Uterus (tissue), 2 donors: ENCODE measurements at regions not wholly inside any gene's neighbourhood (a gene's known extent, or its start where the extent isn't known, plus 50 kb on each side); places are given as distances from the start of the nearest gene placed in this dataset.

Experiments used
- POLR2A ChIP-seq, 2 donors: fragments of 450-650 bp; IDR thresholded peaks; one replicate each; pipeline ENCODE4 v1.6.1; 2016; ENCODE audit warnings: antibody characterized with exemption in 2 of 2, mild to moderate bottlenecking in 1 of 2, moderate library complexity in 1 of 2
- TF ChIP-seq, protein P1 (sequence below), 4 experiments: fragments of 200-600 bp in 2 of 4; fragments of 450-650 bp in 2 of 4; sonication (generic) in 2 of 4; IDR thresholded peaks; one replicate each; pipeline ENCODE4 v1.5.1; 2016 to 2019; ENCODE audit warnings: antibody characterized with exemption in 4 of 4, mild to moderate bottlenecking in 2 of 4, moderate library complexity in 1 of 4

DNA sequence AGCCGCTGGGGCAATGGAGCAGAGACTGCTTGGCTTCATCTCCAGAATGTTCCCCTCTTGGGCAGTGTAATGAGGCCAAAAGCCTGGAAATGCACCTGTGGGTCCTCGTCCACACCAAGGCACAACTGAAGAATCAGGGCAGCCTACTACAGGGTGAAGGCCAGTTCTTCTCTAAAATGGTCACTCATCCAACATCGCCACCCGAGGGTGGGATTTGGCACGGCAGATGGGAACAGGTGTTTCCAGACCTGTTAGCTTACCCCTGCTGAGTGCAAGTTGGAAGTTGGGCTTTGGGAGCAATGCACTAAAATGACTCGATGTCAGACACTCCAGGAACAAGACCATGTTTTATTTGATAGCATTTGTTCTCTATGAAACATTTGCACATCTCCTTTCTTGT, 543.7 kb downstream of the NPHP4 start:
- TF ChIP-seq, protein P1, sequence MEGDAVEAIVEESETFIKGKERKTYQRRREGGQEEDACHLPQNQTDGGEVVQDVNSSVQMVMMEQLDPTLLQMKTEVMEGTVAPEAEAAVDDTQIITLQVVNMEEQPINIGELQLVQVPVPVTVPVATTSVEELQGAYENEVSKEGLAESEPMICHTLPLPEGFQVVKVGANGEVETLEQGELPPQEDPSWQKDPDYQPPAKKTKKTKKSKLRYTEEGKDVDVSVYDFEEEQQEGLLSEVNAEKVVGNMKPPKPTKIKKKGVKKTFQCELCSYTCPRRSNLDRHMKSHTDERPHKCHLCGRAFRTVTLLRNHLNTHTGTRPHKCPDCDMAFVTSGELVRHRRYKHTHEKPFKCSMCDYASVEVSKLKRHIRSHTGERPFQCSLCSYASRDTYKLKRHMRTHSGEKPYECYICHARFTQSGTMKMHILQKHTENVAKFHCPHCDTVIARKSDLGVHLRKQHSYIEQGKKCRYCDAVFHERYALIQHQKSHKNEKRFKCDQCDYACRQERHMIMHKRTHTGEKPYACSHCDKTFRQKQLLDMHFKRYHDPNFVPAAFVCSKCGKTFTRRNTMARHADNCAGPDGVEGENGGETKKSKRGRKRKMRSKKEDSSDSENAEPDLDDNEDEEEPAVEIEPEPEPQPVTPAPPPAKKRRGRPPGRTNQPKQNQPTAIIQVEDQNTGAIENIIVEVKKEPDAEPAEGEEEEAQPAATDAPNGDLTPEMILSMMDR (IDR thresholded peaks at IDR 0.05) = no peak
- no peak for TF ChIP-seq POLR2A (IDR thresholded peaks at IDR 0.05)
